Activated T-helper 9 cell treated with anti-CD3 and anti-CD28 coated beads, Interleukin-2, amount 50 U/mL, for 16 hours (primary cell): ENCODE measurements at regions not wholly inside any gene's neighbourhood (a gene's known extent, or its start where the extent isn't known, plus 50 kb on each side); places are given as distances from the start of the nearest gene placed in this dataset.

Source experiments
- DNase-seq: peaks from one replicate; pipeline ENCODE4 v3.0.0-alpha.2; 2020; ENCODE audit warnings: low read depth

GRCh38 chr2:11045294-11045693 lies 110.0 kb upstream of the SLC66A3 start:
- DNase-seq = no peak

GRCh38 chr2:11048335-11049008 lies 106.8 kb upstream of the SLC66A3 start:
- DNase-seq = no peak

- DNase-seq = no peak
Measured at GRCh38 chr2:11050565-11050964, 104.7 kb upstream of the SLC66A3 start.

- no peak for DNase-seq
Measured at GRCh38 chr2:11051280-11051679, 104.0 kb upstream of the SLC66A3 start.

GRCh38 chr2:11053546-11053945 lies 101.7 kb upstream of the SLC66A3 start:
- no peak for DNase-seq

GRCh38 chr2:11054783-11055678 lies 100.2 kb upstream of the SLC66A3 start:
- DNase-seq = no peak

- no peak for DNase-seq
Measured at GRCh38 chr2:11055679-11056215, 99.5 kb upstream of the SLC66A3 start.

- no peak for DNase-seq
Measured at GRCh38 chr2:11056614-11057013, 98.7 kb upstream of the SLC66A3 start.

- no peak for DNase-seq
Measured at GRCh38 chr2:11057031-11057430, 98.2 kb upstream of the SLC66A3 start.

- DNase-seq = no peak
Measured at GRCh38 chr2:11058129-11058528, 97.1 kb upstream of the SLC66A3 start.

GRCh38 chr2:11060376-11061169 lies 94.7 kb upstream of the SLC66A3 start:
- no peak for DNase-seq

- no peak for DNase-seq
Measured at GRCh38 chr2:11065833-11066485, 89.3 kb upstream of the SLC66A3 start.

GRCh38 chr2:11067221-11068078 lies 87.8 kb upstream of the SLC66A3 start:
- no peak for DNase-seq

GRCh38 chr2:11068079-11068741 lies 87.1 kb upstream of the SLC66A3 start:
- no peak for DNase-seq

- no peak for DNase-seq
Measured at GRCh38 chr2:11068856-11069526, 86.3 kb upstream of the SLC66A3 start.

GRCh38 chr2:11069566-11070185 lies 85.6 kb upstream of the SLC66A3 start:
- no peak for DNase-seq

- DNase-seq = no peak
Measured at GRCh38 chr2:11071211-11071610, 84.1 kb upstream of the SLC66A3 start.

GRCh38 chr2:11071939-11072338 lies 83.3 kb upstream of the SLC66A3 start:
- no peak for DNase-seq

GRCh38 chr2:11072550-11072949 lies 82.7 kb upstream of the SLC66A3 start:
- DNase-seq = no peak
